OCI-LY3 (cell line): ENCODE measurements at regions not wholly inside any gene's neighbourhood (a gene's known extent, or its start where the extent isn't known, plus 50 kb on each side); places are given as distances from the start of the nearest gene placed in this dataset.

Experiments
- EZH2phosphoT487 ChIP-seq: fragments of 200-600 bp; shearing (Covaris generic); IDR thresholded peaks from 2 replicates; pipeline ENCODE4 v1.6.1; 2018; ENCODE audit warnings: antibody characterized with exemption, mixed run types, low read depth
- TF ChIP-seq, protein P1 (sequence below): fragments of 200-600, 300-600 bp; sonication (generic); IDR thresholded peaks from 2 replicates; pipeline ENCODE4 v1.5.1; 2014; ENCODE audit warnings: antibody characterized with exemption, low read length, low read depth

DNA sequence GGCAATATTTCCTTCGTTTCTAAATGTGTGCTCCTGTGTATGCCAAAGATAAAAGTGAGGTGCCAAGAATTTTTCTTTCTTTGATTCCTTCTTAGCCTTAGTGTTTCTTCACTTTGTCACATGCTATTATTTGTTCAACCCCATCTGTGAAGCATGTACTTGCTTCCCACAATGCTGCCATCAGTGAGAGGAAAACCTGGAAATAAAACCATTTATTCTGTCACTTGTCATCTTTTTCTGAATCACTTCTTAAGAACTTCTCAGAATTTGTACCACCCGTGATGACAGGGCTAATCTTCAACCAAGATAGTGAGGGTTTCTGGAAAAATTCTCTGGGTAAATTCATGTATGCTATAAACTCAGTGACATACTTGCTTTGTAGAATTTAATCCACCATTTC is 450.1 kb downstream of the COL12A1 start:
- TF ChIP-seq, protein P1, sequence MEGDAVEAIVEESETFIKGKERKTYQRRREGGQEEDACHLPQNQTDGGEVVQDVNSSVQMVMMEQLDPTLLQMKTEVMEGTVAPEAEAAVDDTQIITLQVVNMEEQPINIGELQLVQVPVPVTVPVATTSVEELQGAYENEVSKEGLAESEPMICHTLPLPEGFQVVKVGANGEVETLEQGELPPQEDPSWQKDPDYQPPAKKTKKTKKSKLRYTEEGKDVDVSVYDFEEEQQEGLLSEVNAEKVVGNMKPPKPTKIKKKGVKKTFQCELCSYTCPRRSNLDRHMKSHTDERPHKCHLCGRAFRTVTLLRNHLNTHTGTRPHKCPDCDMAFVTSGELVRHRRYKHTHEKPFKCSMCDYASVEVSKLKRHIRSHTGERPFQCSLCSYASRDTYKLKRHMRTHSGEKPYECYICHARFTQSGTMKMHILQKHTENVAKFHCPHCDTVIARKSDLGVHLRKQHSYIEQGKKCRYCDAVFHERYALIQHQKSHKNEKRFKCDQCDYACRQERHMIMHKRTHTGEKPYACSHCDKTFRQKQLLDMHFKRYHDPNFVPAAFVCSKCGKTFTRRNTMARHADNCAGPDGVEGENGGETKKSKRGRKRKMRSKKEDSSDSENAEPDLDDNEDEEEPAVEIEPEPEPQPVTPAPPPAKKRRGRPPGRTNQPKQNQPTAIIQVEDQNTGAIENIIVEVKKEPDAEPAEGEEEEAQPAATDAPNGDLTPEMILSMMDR, result no peak
- TF ChIP-seq EZH2phosphoT487, result no peak
